GM19463 (cell line): ENCODE measurements at regions not wholly inside any gene's neighbourhood (a gene's known extent, or its start where the extent isn't known, plus 50 kb on each side); places are given as distances from the start of the nearest gene placed in this dataset.

ENCODE experiments used
- ATAC-seq: cut with Tn5 transposase; IDR thresholded peaks from one replicate; pipeline ENCODE4 v1.9.1; 2021; ENCODE audit warnings: mild to moderate bottlenecking, moderate library complexity; ENCODE audit not compliant: unreplicated experiment

DNA sequence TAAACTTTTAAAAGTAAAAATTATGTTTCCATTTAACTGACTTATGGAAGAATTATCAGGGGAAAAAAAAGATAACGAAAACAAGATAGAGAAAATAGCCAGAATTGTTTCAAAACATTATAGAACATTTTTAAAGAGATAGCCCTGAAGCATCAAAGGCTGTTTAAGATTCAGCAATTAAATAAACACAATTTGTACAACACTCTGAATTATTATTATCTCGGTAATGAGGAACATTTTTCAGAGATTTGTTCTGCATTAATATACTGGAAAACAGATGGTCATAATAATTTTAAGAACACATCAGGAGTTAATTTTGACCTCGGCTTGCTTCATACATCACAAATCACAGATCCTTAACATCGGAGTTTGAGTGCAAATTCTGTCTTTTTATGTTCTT, 643.8 kb downstream of the SORCS1 start:
- ATAC-seq: no peak

DNA sequence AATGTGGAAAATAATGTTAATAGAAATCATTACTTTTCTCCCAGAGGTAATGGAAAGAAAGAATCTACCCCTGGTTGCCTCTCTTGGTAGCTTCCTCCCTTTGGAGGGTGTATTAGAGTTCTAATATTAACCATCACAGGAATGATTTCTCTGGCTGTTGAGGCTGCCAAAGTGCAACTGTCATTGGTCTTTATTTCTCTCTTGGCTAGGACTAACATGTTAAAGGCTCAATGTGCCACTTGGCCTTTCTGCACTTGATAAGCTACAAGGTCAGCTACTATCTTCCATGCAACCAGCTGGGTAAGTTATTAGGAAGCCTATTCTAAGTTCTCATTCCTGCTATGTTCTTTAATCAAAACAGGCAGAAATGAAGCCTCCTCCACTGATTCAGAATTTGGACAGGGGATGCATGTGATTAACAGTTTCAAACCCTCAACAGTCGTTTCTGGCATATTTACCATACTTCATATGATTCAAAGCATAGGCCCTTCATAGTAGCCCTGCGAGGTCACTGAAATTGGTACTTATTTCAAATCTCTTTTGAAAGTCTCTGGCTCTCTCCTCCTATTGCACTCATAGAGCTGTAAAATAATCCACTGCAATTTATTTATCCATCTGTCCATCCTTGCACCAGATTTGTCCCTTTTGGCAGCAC, 645.0 kb downstream of the SORCS1 start:
- ATAC-seq: no peak

GRCh38 chr10:106515206-106515790, 649.2 kb downstream of the SORCS1 start:
- ATAC-seq: no peak

- no peak for ATAC-seq
These were observed 651.1 kb downstream of the SORCS1 start for GRCh38 chr10:106513352-106513771.

DNA sequence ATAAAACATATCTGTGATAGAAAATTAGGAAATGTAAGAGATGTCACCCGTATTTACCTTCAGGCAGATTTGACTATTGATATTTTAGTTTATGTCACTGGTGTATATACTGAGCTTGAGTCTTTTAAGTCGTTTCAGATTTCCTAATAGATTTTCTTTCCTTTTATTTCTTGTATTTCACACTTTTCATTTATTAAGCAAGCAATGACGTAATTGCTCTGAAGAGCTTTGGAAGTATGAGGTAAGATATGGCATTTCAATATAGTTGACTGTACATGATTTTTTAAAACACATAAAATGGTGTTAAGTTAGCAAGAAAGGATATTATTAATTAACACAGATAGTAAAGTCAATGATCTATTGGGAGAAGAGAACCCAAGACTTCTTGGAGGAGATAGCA, 652.6 kb downstream of the SORCS1 start:
- ATAC-seq: no peak

DNA sequence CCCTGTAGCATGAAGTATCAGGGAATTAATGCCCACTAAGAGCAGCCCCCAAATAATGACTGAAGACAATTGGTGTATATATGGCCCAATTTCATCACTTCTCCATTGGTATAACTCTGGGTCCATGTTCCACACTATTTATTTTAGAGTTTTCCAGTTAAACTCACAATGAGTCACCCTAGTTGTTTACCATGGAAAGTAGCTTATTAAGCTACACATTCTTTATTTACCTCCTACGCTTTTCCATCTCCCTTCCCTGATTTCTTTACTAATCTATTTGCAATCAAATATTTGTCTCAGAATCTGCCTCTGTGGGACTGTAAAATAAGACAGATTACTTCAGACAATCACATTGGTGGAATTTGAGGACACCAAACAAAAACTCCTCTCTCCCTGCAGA, 655.6 kb downstream of the SORCS1 start:
- ATAC-seq: no peak

GRCh38 chr10:106506526-106507283, 657.8 kb downstream of the SORCS1 start:
- ATAC-seq: no peak

DNA sequence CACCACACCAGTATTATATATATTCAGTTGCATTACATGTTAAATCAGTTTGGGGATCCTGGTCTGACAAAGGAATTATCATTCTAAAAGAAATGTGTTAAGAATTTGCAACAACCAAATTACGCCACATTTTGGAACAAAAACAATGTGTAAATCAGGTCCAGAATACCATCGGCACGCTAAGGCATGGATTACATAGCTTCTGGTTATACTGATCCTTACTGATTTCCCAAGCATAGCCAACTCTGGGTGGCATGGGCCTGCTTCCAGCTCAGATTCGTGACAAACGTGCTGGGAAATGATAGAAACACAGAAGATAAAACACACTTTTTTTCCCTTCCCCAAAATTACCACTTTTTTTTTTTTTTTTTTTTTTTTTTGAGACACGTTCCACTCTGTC, 660.0 kb downstream of the SORCS1 start:
- no peak for ATAC-seq

DNA sequence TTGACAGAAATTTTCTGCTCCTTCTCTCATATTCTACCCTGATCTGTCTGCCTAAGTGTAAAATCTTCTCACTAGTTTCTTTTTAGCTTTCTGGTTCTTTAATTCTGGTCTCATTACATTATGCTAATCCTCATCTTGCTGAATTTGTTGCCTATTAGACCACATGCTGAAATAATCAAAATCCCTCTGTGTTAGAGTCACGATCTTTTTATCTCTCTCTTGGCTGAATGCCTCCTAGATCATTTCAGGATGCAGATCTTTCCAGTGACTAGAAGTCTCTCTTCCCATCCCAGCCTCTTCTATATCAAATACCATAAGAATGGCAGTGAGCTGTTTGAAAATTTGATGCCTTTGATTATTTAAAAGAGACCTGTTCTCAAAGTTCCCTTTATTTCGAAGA, 661.9 kb downstream of the SORCS1 start:
- no peak for ATAC-seq

DNA sequence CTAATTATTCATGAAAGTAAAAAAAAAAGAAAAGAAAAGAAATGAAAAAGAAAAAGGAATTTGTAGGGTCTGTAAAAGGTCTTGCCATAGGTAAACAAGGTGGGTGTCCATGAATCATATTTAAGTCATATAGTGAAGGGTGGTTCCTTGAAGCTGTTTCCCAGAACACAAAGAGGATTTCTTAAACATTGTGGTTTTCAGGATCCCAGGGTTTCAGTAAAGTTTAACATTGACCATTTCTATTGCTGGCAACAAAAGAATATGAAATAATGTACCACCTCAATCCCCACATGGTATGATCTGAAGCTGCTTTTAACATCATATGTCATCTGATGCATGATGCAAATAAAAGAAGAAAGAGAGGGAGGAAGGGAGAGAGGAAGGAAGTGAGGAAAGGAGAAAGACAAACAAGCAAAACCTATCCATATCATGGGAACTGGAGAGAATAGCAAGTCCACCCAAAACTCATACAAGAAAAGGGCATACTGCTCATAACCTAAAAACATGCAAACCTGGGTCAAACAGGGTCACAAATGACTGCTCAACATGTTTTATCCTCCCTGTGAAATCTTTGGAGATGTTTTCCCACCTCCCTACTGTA, 663.5 kb downstream of the SORCS1 start:
- no peak for ATAC-seq

DNA sequence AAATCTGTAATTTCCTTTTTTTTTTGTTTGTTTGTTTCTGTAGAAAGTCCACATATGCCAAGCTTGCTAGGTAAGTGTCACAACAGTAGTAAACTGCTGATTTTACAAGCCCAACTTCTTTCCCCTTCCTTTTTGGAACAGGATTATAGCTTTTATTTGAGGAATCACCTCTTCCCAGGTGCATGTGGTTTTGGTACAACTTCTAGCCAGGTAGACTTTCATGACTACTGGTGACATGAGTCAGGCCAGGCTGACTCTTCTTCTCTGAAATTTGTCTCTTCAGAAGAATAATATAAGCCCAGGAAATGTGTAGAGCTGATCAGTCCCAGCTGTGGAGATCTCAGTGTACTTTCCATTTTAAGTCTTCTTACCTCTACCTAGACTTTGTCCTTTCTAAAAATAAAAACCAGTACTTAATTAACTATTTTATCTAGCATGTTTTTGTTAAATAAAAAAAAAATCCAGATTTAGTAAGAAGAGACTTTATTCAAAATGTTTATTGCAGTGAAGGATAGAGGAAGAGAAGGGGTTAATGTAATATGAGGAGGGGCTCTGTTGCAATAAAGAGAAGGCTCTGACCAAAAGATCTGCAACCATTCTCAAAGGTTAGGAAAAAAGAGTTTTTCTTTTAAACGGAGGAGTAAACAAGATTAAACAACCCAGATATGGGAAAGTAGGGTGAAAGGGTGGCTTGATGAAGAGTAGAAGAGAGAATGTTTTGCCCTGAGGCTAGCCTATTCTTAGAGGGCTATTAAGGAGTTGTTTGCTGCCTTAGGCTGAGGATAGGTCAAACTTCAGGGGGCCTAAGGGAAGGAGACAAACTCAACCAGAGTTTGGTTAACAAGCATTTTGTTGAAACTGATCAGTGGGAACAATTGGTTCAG, 664.2 kb downstream of the SORCS1 start:
- no peak for ATAC-seq

GRCh38 chr10:106499448-106499847, 665.1 kb downstream of the SORCS1 start:
- ATAC-seq: no peak

DNA sequence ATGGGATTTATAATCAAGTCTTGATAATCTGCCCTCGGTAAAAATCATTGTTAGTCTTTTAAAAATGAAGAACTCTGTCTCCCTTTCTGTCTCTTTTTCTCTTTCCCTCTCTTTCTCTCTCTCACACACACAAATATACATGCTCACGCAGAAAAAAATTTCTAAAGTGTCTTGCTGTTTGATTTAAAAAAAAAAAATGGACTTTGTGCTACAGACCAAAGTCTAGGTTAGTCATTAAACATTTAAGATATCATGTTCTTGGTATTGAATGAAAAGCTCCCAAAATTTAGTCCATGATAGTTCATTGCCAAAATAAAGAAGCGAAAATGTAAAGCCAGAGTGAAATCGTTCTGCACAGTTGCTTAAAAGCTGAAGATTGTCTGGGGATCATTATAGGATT, 665.8 kb downstream of the SORCS1 start:
- no peak for ATAC-seq

- ATAC-seq: no peak
These were observed 668.6 kb downstream of the SORCS1 start for GRCh38 chr10:106495931-106496330.

DNA sequence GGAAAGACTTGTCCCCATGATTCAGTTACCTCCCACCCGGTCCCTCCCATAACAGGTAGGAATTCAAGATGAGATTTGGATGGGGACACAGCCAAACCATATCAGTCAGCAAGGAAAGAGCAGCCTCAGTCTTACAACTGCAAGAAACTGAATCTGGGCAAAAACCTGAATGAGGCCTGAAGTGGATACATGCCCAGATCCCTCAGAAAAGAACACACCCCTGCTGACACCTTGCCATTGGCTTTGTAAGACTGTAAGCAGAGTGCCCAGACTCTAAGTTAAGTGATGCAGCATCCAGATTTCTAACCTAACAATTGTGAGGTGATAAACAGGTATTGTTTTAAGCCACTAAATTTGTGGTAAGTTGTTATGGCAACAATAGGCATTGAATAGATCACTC, 670.8 kb downstream of the SORCS1 start:
- no peak for ATAC-seq

GRCh38 chr10:106493226-106493625, 671.3 kb downstream of the SORCS1 start:
- ATAC-seq: no peak

DNA sequence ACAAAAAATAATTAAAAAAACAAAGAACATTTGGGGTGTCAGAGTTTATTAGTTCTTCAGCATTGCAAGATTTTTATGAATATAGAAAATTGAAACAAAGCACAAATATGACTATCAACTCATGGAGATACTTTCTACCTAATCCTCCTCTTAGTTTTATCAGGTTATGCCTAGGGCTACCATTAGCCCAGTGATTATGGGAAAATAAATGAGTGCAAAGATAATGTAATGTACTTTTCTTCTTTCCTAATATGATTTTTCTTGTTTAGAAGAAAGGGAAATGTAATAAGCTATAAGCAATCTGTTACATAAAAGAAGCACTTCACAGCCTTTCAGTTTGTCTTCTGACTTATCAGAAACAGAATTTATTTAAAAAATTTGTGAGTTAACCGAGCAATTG, 676.8 kb downstream of the SORCS1 start:
- no peak for ATAC-seq

DNA sequence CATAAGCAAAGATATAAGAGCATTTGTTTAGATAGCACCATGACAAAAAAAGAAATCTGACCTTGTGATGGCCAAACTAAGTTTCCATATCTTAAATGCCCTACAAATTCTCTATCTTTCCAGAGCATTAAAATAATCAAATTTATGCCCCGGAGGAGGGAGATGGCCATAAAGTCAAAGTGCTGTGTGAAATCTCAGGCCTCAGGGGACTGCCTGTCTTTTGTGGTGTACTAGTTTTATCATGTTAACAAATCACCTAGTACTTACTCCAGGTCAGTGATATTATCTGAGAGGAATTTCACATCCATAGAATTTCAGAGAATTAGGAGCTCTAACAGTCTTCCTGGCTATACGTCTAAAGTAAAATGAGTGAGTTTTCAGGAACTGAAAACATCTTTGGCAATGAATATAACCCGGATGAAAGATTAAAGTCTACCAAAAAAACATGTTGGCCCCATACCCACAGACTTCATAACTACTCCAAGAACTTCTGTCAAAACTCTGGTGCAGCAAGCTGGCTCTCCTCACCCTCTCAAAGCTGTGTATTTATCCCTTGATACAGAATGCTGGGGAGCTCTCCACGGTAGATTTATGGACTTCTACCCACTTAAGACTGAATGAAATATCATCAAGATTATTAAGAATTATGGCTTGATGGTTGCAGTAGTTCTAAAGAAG, 682.8 kb downstream of the SORCS1 start:
- ATAC-seq: no peak

GRCh38 chr10:106479636-106480035, 684.9 kb downstream of the SORCS1 start:
- no peak for ATAC-seq

DNA sequence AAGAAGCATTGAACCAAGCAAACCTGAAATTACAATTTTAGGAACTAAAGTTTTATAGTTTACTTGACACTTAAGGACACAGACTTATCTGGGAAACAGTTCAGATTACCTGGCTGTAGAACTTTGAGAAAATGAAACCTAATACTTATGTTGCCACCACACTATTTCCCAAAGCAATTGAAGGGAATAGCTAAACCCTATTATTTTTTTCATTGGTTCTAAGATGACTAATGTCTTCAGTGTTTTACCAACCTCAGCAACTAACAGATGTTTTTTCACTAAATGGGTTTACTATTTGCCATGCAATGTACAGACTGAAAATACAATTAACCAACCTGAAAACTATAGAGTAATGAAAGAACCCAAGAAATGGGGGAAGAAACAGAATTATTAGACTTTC, 689.6 kb downstream of the SORCS1 start:
- ATAC-seq: no peak
